ENCODE measurements at regions not wholly inside any gene's neighbourhood (a gene's known extent, or its start where the extent isn't known, plus 50 kb on each side); places are given as distances from the start of the nearest gene placed in this dataset.
"Not testable (repeated sequence)": the region's sequence is repeated elsewhere in the genome, so short reads cannot be mapped to it uniquely, and the experiment has no call there.

GRCh38 chr3:147333098-147333497, 73.2 kb downstream of the ZIC4 start:
- DNase-seq (ENCODE audit: low spot score), result no peak

- no peak for DNase-seq (ENCODE audit: low spot score)
Measured at GRCh38 chr3:147328711-147329110, 77.6 kb downstream of the ZIC4 start.

GRCh38 chr3:147324356-147324755, 82.0 kb downstream of the ZIC4 start:
- no peak for DNase-seq (ENCODE audit: low spot score)

GRCh38 chr3:147318900-147319299, 87.4 kb downstream of the ZIC4 start:
- no peak for DNase-seq (ENCODE audit: low spot score)

- not testable (repeated sequence) for DNase-seq (ENCODE audit: low spot score)
Measured at GRCh38 chr3:147317080-147317479, 89.3 kb downstream of the ZIC4 start.

- DNase-seq (ENCODE audit: low spot score), result no peak
Measured at GRCh38 chr3:147313513-147313912, 92.8 kb downstream of the ZIC4 start.

GRCh38 chr3:147312786-147313280, 93.5 kb downstream of the ZIC4 start:
- DNase-seq (ENCODE audit: low spot score), result no peak

- no peak for DNase-seq (ENCODE audit: low spot score)
Measured at GRCh38 chr3:147311716-147312115, 94.6 kb downstream of the ZIC4 start.

GRCh38 chr3:147305533-147306250, 100.7 kb downstream of the ZIC4 start:
- DNase-seq (ENCODE audit: low spot score), result no peak

GRCh38 chr3:147304756-147305155, 101.6 kb downstream of the ZIC4 start:
- no peak for DNase-seq (ENCODE audit: low spot score)

- no peak for DNase-seq (ENCODE audit: low spot score)
Measured at GRCh38 chr3:147301781-147302180, 104.6 kb downstream of the ZIC4 start.

GRCh38 chr3:147299656-147300055, 106.7 kb downstream of the ZIC4 start:
- DNase-seq (ENCODE audit: low spot score), result no peak

GRCh38 chr3:147298511-147298982, 107.8 kb downstream of the ZIC4 start:
- peak; percentile 28 for DNase-seq (ENCODE audit: low spot score)

GRCh38 chr3:147297761-147298350, 108.5 kb downstream of the ZIC4 start:
- no peak for DNase-seq (ENCODE audit: low spot score)

- DNase-seq (ENCODE audit: low spot score), result not testable (repeated sequence)
Measured at GRCh38 chr3:147287370-147287769, 119.0 kb downstream of the ZIC4 start.

GRCh38 chr3:147269907-147270306, 136.4 kb downstream of the ZIC4 start:
- no peak for DNase-seq (ENCODE audit: low spot score)

- peak; percentile 18 for DNase-seq (ENCODE audit: low spot score)
Measured at GRCh38 chr3:147267434-147267833, 138.9 kb downstream of the ZIC4 start.

- no peak for DNase-seq (ENCODE audit: low spot score)
Measured at GRCh38 chr3:147257944-147258343, 148.4 kb downstream of the ZIC4 start.

- DNase-seq (ENCODE audit: low spot score), result no peak
Measured at GRCh38 chr3:147256739-147257138, 149.6 kb downstream of the ZIC4 start.

GRCh38 chr3:147246906-147247305, 159.4 kb downstream of the ZIC4 start:
- DNase-seq (ENCODE audit: low spot score), result no peak

- DNase-seq (ENCODE audit: low spot score), result not testable (repeated sequence)
Measured at GRCh38 chr3:147245638-147246037, 160.7 kb downstream of the ZIC4 start.

GRCh38 chr3:147245022-147245421, 161.3 kb downstream of the ZIC4 start:
- not testable (repeated sequence) for DNase-seq (ENCODE audit: low spot score)

- no peak for DNase-seq (ENCODE audit: low spot score)
Measured at GRCh38 chr3:147244397-147244796, 161.9 kb downstream of the ZIC4 start.

- DNase-seq (ENCODE audit: low spot score), result no peak
Measured at GRCh38 chr3:147240581-147240980, 165.8 kb downstream of the ZIC4 start.

Data from RKO (cell line).